Esophagus squamous epithelium (tissue), 5 donors: ENCODE measurements at regions not wholly inside any gene's neighbourhood (a gene's known extent, or its start where the extent isn't known, plus 50 kb on each side); places are given as distances from the start of the nearest gene placed in this dataset.

ENCODE experiments used
- DNase-seq: peaks from one replicate; lab custom pipeline; 2025; lab: John Stamatoyannopoulos, UW
- H3K27ac ChIP-seq, 4 donors: fragments of 200-600 bp; sonication (generic); one replicate each; pipeline ENCODE4 v1.5.1; 2016 to 2019; ENCODE audit warnings: mild to moderate bottlenecking in 1 of 4
- H3K27me3 ChIP-seq, 4 donors: fragments of 200-600 bp; sonication (generic); 1 replicate in 3 of 4; 2 replicates in 1 of 4; pipeline versions ENCODE4 v1.5.1 to v1.6.0; 2017 to 2021; ENCODE audit warnings: antibody characterized with exemption in 1 of 4
- H3K36me3 ChIP-seq, 3 donors: fragments of 200-600 bp; sonication (generic); one replicate each; pipeline ENCODE4 v1.5.1; 2016 to 2019
- H3K4me1 ChIP-seq, 3 donors: fragments of 200-600 bp; sonication (generic); one replicate each; pipeline ENCODE4 v1.5.1; 2017 to 2019
- H3K4me3 ChIP-seq, 4 donors: fragments of 200-600 bp; sonication (generic); 1 replicate in 3 of 4; 2 replicates in 1 of 4; pipeline ENCODE4 v1.5.1; 2016 to 2019; ENCODE audit warnings: mild to moderate bottlenecking in 2 of 4, moderate library complexity in 1 of 4
- H3K9me3 ChIP-seq, 3 donors: fragments of 200-600 bp; sonication (generic); one replicate each; pipeline ENCODE4 v1.5.1; 2016 to 2019
- CTCF ChIP-seq, 6 experiments: fragments of 450-650 bp in 4 of 6; fragments of 200-600 bp in 2 of 6; sonication (generic) in 2 of 6; IDR thresholded peaks; one replicate each; pipeline ENCODE4 v1.5.1; 2016 to 2019; ENCODE audit warnings: antibody characterized with exemption in 6 of 6, mild to moderate bottlenecking in 4 of 6, moderate library complexity in 4 of 6
- POLR2A ChIP-seq, 4 donors: fragments of 450-650 bp; IDR thresholded peaks; one replicate each; pipeline ENCODE4 v1.6.1; 2017; ENCODE audit warnings: antibody characterized with exemption in 4 of 4, mild to moderate bottlenecking in 4 of 4, moderate library complexity in 3 of 4
- WGBS, 2 donors: methylation state at CpG; one replicate each; pipeline ENCODE4 v1.1.5; 2018; 5-methylcytosine and 5-hydroxymethylcytosine counted together
- intact Hi-C: fragments of 100-400 bp; cut with DNase I; formaldehyde crosslinking; loops from one replicate; pipeline ENCODE4 v1.15.0; 2022
- donor health status: DM: yes; HTN: yes; CAD: no.

DNA sequence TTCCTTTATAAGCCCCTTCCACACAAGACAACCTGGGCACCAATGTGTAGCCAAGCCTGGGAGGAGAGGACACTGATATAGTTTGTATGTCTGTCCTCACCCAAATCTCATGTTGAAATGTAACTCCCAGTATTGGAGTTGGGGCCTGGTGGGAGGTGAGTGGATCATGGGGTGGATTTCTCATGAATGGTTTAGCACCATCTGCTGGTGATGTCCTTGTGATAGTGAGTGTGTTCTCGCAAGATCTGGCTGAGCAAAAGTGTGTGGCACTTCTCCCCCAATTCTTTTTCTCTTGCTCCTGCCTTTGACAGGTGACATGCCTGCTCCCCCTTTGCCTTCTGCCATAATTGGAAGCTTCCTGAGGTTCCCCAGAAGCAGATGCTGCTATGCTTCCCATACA lies 135.8 kb downstream of the USP31 start:
- Histone ChIP-seq H3K9me3 (no peaks in the 10 kb centered on the region), H3K36me3 (no peaks in the 10 kb centered on the region), H3K27me3 (peaks cover 0 to 12% (median 0%) of the 10 kb centered on the region in 4 donors), H3K27ac (no peak overlapping the region), H3K4me3 (no peak overlapping the region), H3K4me1 (no peaks in the 10 kb centered on the region)
- DNase-seq = no peak
- intact Hi-C loops = no loop called here
- no peak for TF ChIP-seq CTCF (IDR thresholded peaks at IDR 0.05)
- TF ChIP-seq POLR2A (IDR thresholded peaks at IDR 0.05) = no peak
- WGBS, 2 donors = 50 to 60% methylated on average over 1 of the region's 1 CpG

DNA sequence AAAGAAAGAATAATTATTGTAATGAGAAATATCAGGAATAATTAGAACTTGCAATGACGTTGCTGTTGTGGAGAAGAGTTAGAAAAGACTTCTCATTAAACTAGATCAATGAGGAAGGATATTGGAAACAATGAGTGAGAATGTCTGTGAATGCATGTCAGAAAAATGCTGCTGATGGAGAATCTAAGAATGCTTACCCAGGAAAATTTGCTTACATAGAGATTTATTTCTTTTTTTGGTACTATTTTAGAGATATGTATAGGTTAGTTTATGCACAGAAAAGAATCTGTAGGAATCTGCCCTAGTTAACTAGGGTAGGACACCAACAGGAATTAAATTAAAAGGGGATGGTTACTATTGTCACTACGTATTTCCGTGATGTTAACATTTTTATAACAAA lies 140.2 kb downstream of the USP31 start:
- Histone ChIP-seq H3K27me3 (peaks cover 0 to 9% (median 0%) of the 10 kb centered on the region in 4 donors), H3K4me3 (no peak overlapping the region), H3K27ac (no peak overlapping the region), H3K9me3 (no peaks in the 10 kb centered on the region), H3K36me3 (no peaks in the 10 kb centered on the region), H3K4me1 (no peaks in the 10 kb centered on the region)
- TF ChIP-seq POLR2A (IDR thresholded peaks at IDR 0.05) = no peak
- TF ChIP-seq CTCF (IDR thresholded peaks at IDR 0.05) = no peak
- no peak for DNase-seq
- 74 to 77% methylated on average over 3 of the region's 3 CpGs for WGBS, 2 donors
- intact Hi-C loops = no loop called here

DNA sequence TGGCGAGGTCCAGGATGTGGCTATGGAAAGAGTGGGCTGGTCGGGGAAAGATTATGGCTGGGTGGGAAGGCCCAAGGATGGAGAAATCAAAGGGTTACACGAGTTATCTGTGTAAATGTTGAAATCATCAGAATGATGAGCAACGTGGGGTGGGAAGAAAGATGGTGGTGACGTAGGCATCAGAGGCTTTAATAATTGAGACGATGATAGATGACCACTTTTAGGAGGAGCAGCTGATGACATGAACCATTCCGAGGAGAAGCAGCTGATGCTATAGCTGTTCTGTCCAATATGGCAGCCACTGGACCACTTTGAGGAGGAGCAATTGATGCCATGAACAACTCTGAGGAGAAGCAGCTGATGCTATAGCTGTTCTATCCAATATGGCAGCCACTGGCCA lies 141.2 kb downstream of the USP31 start:
- no peak for TF ChIP-seq CTCF (IDR thresholded peaks at IDR 0.05)
- TF ChIP-seq POLR2A (IDR thresholded peaks at IDR 0.05) = no peak
- H3K4me3 ChIP-seq = no peak overlapping the region
- intact Hi-C loops = no loop called here
- H3K4me1 ChIP-seq = no peaks in the 10 kb centered on the region
- 68 to 72% methylated on average over 7 of the region's 7 CpGs for WGBS, 2 donors
- no peaks in the 10 kb centered on the region for H3K36me3 ChIP-seq
- H3K27ac ChIP-seq = no peak overlapping the region
- H3K9me3 ChIP-seq = no peaks in the 10 kb centered on the region
- H3K27me3 ChIP-seq = peaks cover 0 to 11% (median 0%) of the 10 kb centered on the region in 4 donors
- no peak for DNase-seq

GRCh38 chr16:23006380-23006779 lies 142.9 kb downstream of the USP31 start:
- Histone ChIP-seq H3K9me3 (no peaks in the 10 kb centered on the region), H3K4me3 (no peak overlapping the region), H3K27ac (no peak overlapping the region), H3K27me3 (peaks cover 0 to 14% (median 0%) of the 10 kb centered on the region in 4 donors), H3K36me3 (no peaks in the 10 kb centered on the region), H3K4me1 (no peaks in the 10 kb centered on the region)
- TF ChIP-seq POLR2A (IDR thresholded peaks at IDR 0.05) (no peak), CTCF (IDR thresholded peaks at IDR 0.05) (no peak)
- intact Hi-C loops = no loop called here
- no peak for DNase-seq
- WGBS, 2 donors = 53 to 56% methylated on average over 2 of the region's 2 CpGs

DNA sequence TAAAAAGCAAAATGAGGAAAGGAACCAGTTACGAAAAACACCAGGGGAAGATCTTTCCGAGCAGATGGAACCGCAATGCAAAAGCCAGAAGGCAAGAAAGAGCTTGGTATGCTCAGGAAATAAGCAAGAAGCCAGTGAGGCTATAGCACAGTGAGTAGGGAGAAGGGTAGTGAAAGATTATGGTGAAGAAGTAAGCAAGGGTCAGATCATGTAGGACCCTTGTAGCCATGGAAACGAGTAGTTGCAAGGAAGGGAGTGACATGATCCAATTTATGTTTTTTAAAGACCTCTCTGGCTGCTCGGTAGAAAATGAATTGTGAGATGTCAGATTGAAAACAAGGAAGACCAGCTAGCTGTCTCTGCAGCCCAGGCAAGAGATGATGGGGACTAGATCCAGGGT lies 143.3 kb downstream of the USP31 start:
- no peak for DNase-seq
- H3K27me3 ChIP-seq = peaks cover 0 to 18% (median 0%) of the 10 kb centered on the region in 4 donors
- H3K4me3 ChIP-seq = no peak overlapping the region
- no peaks in the 10 kb centered on the region for H3K36me3 ChIP-seq
- TF ChIP-seq POLR2A (IDR thresholded peaks at IDR 0.05) = no peak
- TF ChIP-seq CTCF (IDR thresholded peaks at IDR 0.05) = no peak
- H3K27ac ChIP-seq = no peak overlapping the region
- intact Hi-C loops = no loop called here
- whole genome bisulfite sequencing, 2 donors = 60 to 70% methylated on average over 5 of the region's 5 CpGs
- no peaks in the 10 kb centered on the region for H3K9me3 ChIP-seq
- H3K4me1 ChIP-seq = no peaks in the 10 kb centered on the region
